Fibroblast of mammary gland (primary cell): ENCODE measurements at regions not wholly inside any gene's neighbourhood (a gene's known extent, or its start where the extent isn't known, plus 50 kb on each side); places are given as distances from the start of the nearest gene placed in this dataset.
A peak's percentile ranks its signal among the peaks of the same experiment; 100 is the strongest.

Source experiments
- DNase-seq: peaks from one replicate; pipeline ENCODE4 v3.0.0-alpha.2; 2010; ENCODE audit warnings: low read depth
- H3K4me3 ChIP-seq: 2 replicates; pipeline ENCODE4 v1.5.1; 2011; ENCODE audit warnings: low read depth, mild to moderate bottlenecking, low read length, moderate library complexity; ENCODE audit not compliant: control insufficient read depth
- CTCF ChIP-seq: conservative IDR thresholded peaks from 2 replicates; pipeline ENCODE4 v1.5.1; 2011; ENCODE audit warnings: low read depth, low read length, inconsistent platforms; ENCODE audit not compliant: control insufficient read depth, insufficient read depth

GRCh38 chr3:95327478-95327877, 1264.6 kb downstream of the NSUN3 start:
- DNase-seq = no peak
- H3K4me3 ChIP-seq = no peak overlapping the region
- TF ChIP-seq CTCF = no peak

GRCh38 chr3:95333826-95334225, 1271.0 kb downstream of the NSUN3 start:
- DNase-seq = peak; percentile 5
- no peak for TF ChIP-seq CTCF
- no peak overlapping the region for H3K4me3 ChIP-seq

GRCh38 chr3:95334461-95334860, 1271.6 kb downstream of the NSUN3 start:
- H3K4me3 ChIP-seq = no peak overlapping the region
- TF ChIP-seq CTCF = no peak
- no peak for DNase-seq

GRCh38 chr3:95335517-95335916, 1272.7 kb downstream of the NSUN3 start:
- TF ChIP-seq CTCF = no peak
- DNase-seq = no peak
- no peak overlapping the region for H3K4me3 ChIP-seq

- TF ChIP-seq CTCF = no peak
- H3K4me3 ChIP-seq = no peak overlapping the region
- DNase-seq = no peak
Observed at GRCh38 chr3:95338446-95338845, 1275.6 kb downstream of the NSUN3 start.

- no peak for TF ChIP-seq CTCF
- H3K4me3 ChIP-seq = no peak overlapping the region
- no peak for DNase-seq
Observed at GRCh38 chr3:95341314-95341713, 1278.5 kb downstream of the NSUN3 start.

- TF ChIP-seq CTCF = no peak
Observed at GRCh38 chr3:95343228-95343627, 1280.4 kb downstream of the NSUN3 start.

More at GRCh38 chr3:95343228-95343627, 1280.4 kb downstream of the NSUN3 start:
- H3K4me3 ChIP-seq = no peak overlapping the region
- DNase-seq = no peak
